ENCODE measurements at regions not wholly inside any gene's neighbourhood (a gene's known extent, or its start where the extent isn't known, plus 50 kb on each side); places are given as distances from the start of the nearest gene placed in this dataset.

DNA sequence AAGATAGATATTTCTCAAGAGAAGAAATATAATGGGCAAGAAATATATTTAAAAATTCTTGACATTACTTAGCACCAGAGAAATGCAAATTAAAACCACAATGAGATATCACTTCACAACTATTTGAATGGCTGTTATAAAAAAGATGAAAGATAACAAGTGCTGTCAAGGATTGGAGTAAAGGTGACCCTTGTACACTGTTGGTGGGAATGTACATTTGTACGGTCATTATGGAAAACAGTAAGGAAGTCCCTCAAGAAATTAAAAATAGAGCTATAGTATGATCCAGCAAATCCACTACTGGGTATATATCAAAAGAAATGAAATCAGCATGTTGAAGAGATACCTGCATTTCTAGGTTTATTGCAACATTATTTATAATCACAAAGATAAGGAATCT, 326.4 kb downstream of the GBE1 start:
- TF ChIP-seq, protein P1, sequence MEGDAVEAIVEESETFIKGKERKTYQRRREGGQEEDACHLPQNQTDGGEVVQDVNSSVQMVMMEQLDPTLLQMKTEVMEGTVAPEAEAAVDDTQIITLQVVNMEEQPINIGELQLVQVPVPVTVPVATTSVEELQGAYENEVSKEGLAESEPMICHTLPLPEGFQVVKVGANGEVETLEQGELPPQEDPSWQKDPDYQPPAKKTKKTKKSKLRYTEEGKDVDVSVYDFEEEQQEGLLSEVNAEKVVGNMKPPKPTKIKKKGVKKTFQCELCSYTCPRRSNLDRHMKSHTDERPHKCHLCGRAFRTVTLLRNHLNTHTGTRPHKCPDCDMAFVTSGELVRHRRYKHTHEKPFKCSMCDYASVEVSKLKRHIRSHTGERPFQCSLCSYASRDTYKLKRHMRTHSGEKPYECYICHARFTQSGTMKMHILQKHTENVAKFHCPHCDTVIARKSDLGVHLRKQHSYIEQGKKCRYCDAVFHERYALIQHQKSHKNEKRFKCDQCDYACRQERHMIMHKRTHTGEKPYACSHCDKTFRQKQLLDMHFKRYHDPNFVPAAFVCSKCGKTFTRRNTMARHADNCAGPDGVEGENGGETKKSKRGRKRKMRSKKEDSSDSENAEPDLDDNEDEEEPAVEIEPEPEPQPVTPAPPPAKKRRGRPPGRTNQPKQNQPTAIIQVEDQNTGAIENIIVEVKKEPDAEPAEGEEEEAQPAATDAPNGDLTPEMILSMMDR (IDR thresholded peaks at IDR 0.05) = no peak
- TF ChIP-seq POLR2A (IDR thresholded peaks at IDR 0.05) = no peak

Measured in heart left ventricle (tissue), 13 donors.